ENCODE measurements at regions not wholly inside any gene's neighbourhood (a gene's known extent, or its start where the extent isn't known, plus 50 kb on each side); places are given as distances from the start of the nearest gene placed in this dataset.

GRCh38 chr11:15618583-15619032 lies 503.9 kb downstream of the INSC start:
- in situ Hi-C loops (cut with MboI): no loop called here
- no peak for TF ChIP-seq ATF4 (CRISPR knock-in tag; IDR thresholded peaks at IDR 0.05)
- TF ChIP-seq USF2 (CRISPR knock-in tag; IDR thresholded peaks at IDR 0.05): no peak
- no peak for TF ChIP-seq E2F5 (CRISPR knock-in tag; IDR thresholded peaks at IDR 0.05)
- TF ChIP-seq RBM14 (IDR thresholded peaks at IDR 0.05; ENCODE audit: borderline replicate concordance, insufficient read depth, low read depth, low read length): no peak
- TF ChIP-seq ID3 (CRISPR knock-in tag; IDR thresholded peaks at IDR 0.05): no peak
- TF ChIP-seq ID3 (tag; IDR thresholded peaks at IDR 0.05): no peak
- TF ChIP-seq PHF20 (IDR thresholded peaks at IDR 0.05; ENCODE audit: partially characterized antibody): no peak
- TF ChIP-seq FOXM1 (IDR thresholded peaks at IDR 0.05; ENCODE audit: low read depth): no peak
- TF ChIP-seq FOXM1 (CRISPR knock-in tag; IDR thresholded peaks at IDR 0.05; ENCODE audit: low read depth): no peak
- TF ChIP-seq ZC3H11A (IDR thresholded peaks at IDR 0.05; ENCODE audit: low read depth, low read length): no peak
- no peak for TF ChIP-seq CBX8 (IDR thresholded peaks at IDR 0.05; ENCODE audit: borderline replicate concordance, extremely low read depth, low read depth, low read length, poor library complexity, severe bottlenecking)
- no peak for TF ChIP-seq ZBTB43 (CRISPR knock-in tag; IDR thresholded peaks at IDR 0.05)
- no peak for TF ChIP-seq ZNF232 (CRISPR knock-in tag; IDR thresholded peaks at IDR 0.05)
- no peak for TF ChIP-seq HMGN3 (IDR thresholded peaks at IDR 0.05; ENCODE audit: borderline replicate concordance, extremely low read depth, insufficient read length, low read depth, low read length)
- TF ChIP-seq ZNF398 (CRISPR knock-in tag; IDR thresholded peaks at IDR 0.05): no peak
- intact Hi-C loops (cut with micrococcal nuclease): no loop called here
- Histone ChIP-seq H3K4me2 (ENCODE audit: insufficient read depth, low read length) (no peak overlapping the region), H3K4me3 (no peak overlapping the region), H3K27ac (ENCODE audit: extremely low read depth, low read depth, low read length) (no peak overlapping the region), H3K79me2 (ENCODE audit: control insufficient read depth, insufficient read depth, low read length) (no peaks in the 10 kb centered on the region), H3K27me3 (ENCODE audit: control insufficient read depth in 2 of 2, insufficient read depth in 2 of 2, low read length in 2 of 2) (peaks cover 0 to 11% of the 10 kb centered on the region in 2 experiments; a peak in 4 of 5 replicates), H3K9ac (ENCODE audit: insufficient read depth in 1 of 2, low read depth in 2 of 2, low read length in 2 of 2) (no peak overlapping the region), H4K20me1 (replicated peaks; ENCODE audit: control insufficient read depth, insufficient read depth, low read length) (no peaks in the 10 kb centered on the region; the same call in 1 of the 2 replicates), H3K9me3 (replicated peaks; ENCODE audit: control insufficient read depth, insufficient read depth, low read depth, low read length) (no peaks in the 10 kb centered on the region), H3K4me1 (replicated peaks in 1 of 2; ENCODE audit: control insufficient read depth in 2 of 2, insufficient read depth in 2 of 2, low read length in 2 of 2) (no peaks in the 10 kb centered on the region), H2AFZ (ENCODE audit: low read depth, low read length) (no peak overlapping the region), H3K36me3 (ENCODE audit: control insufficient read depth, insufficient read depth, low read length) (no peaks in the 10 kb centered on the region), H3K9me1 (ENCODE audit: control insufficient read depth, insufficient read depth, low read length) (no peaks in the 10 kb centered on the region)
- DNase-seq (ENCODE audit: extremely low read depth in 1 of 4, low spot score in 3 of 4): no peak
- WGBS (ENCODE audit: insufficient coverage, low coverage, missing lambda C conversion rate): 4% methylated on average over 2 of the region's 2 CpGs
- POLR2A ChIA-PET: no interaction called here
- no peak for FAIRE-seq
- BruUV-seq (replicated peaks): no TSS peak
- CTCF ChIA-PET (ENCODE audit: low intra/inter-chr PET ratio): no interaction called here
- ATAC-seq: no peak
